PC-9 (cell line): ENCODE measurements at regions not wholly inside any gene's neighbourhood (a gene's known extent, or its start where the extent isn't known, plus 50 kb on each side); places are given as distances from the start of the nearest gene placed in this dataset.

Experiments
- EZH2 ChIP-seq: fragments of 200-600 bp; sonication (generic); IDR thresholded peaks from 2 replicates; pipeline ENCODE4 v1.8.0; 2017; ENCODE audit warnings: antibody characterized with exemption, low read depth
- TF ChIP-seq, protein P1 (sequence below): fragments of 200-600 bp; sonication (generic); conservative IDR thresholded peaks from 2 replicates; pipeline ENCODE4 v1.6.1; 2017; ENCODE audit warnings: mixed run types, antibody characterized with exemption, mild to moderate bottlenecking, moderate library complexity

DNA sequence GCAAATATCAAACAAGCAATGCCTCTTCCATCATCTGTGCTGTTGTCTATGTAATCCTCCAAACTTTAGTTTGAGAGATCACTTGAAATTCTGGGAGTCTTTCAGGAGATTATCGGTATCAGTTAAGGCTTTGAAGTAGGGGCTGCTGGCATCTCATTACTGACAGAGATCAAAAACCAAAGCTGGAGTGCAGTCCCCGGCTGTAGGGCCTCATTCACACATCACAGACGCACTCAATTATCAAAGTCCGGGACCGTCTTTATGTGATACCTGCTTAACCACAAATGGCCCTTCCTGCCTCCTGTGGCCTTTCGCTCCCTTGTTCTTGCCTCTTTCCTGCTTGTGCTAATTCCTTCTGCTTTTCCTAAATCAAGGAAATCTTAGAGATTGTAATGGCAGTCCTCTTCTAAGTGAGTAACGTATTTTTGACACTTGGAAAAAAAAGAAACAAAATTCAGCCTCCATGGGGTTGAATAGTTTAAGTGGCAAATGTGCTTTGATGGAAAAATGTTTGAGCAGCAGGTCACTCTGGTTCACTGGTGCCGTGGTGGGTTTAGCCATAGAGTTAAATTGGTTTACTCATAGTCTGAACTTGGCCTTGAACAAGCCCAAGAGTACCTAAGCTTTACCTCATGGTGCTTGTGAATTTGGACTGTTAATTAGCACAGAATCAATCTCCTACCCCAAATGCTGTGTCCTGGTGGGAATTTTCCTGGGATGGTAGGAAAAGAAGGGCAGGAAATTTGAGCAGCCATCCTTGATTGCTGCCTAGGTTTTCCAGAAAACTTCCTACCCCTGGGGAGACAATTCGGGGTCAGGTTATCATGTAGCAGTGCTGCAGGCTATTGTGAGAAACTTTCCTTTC, 178.9 kb upstream of the LYZL1 start:
- TF ChIP-seq, protein P1, sequence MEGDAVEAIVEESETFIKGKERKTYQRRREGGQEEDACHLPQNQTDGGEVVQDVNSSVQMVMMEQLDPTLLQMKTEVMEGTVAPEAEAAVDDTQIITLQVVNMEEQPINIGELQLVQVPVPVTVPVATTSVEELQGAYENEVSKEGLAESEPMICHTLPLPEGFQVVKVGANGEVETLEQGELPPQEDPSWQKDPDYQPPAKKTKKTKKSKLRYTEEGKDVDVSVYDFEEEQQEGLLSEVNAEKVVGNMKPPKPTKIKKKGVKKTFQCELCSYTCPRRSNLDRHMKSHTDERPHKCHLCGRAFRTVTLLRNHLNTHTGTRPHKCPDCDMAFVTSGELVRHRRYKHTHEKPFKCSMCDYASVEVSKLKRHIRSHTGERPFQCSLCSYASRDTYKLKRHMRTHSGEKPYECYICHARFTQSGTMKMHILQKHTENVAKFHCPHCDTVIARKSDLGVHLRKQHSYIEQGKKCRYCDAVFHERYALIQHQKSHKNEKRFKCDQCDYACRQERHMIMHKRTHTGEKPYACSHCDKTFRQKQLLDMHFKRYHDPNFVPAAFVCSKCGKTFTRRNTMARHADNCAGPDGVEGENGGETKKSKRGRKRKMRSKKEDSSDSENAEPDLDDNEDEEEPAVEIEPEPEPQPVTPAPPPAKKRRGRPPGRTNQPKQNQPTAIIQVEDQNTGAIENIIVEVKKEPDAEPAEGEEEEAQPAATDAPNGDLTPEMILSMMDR, result no peak
- TF ChIP-seq EZH2, result no peak
